B cell (primary cell): ENCODE measurements at regions not wholly inside any gene's neighbourhood (a gene's known extent, or its start where the extent isn't known, plus 50 kb on each side); places are given as distances from the start of the nearest gene placed in this dataset.

ENCODE experiments used
- ATAC-seq: fragments of 200-7000 bp; cut with Tn5 transposase; one replicate; pipeline ENCODE4 v1.10.0; 2021; ENCODE audit warnings: low read depth, mild to moderate bottlenecking, moderate number of reproducible peaks, moderate library complexity
- CTCF ChIA-PET: fragments of 350-600 bp; sonication (Branson Sonifier 250); formaldehyde crosslinking; loops from one replicate; lab custom pipeline; 2021; ENCODE audit warnings: antibody characterized with exemption, inconsistent platforms; lab: Charles Lee
- POLR2A ChIA-PET: fragments of 350-600 bp; sonication (Branson Sonifier 250); formaldehyde crosslinking; loops from one replicate; lab custom pipeline; 2021; ENCODE audit warnings: antibody characterized with exemption; lab: Charles Lee
- DNase-seq: peaks from one replicate; pipeline ENCODE4 v3.0.0; 2013
- H2AFZ ChIP-seq: 2 replicates; pipeline ENCODE4 v1.6.1; 2012; ENCODE audit warnings: mild to moderate bottlenecking, low read depth, low read length; ENCODE audit not compliant: insufficient read depth, poor library complexity, severe bottlenecking
- H3K27ac ChIP-seq, 2 donors: 1 replicate in 1 of 2; 2 replicates in 1 of 2; pipeline ENCODE4 v1.5.1; 2012 to 2013; ENCODE audit warnings: low read length in 2 of 2, mild to moderate bottlenecking in 2 of 2, moderate library complexity in 1 of 2
- H3K27me3 ChIP-seq, 4 experiments: fragments of 200-600 bp in 1 of 4; sonication (generic) in 1 of 4; replicated peaks in 1 of 4; 1 replicate in 2 of 4; 2 replicates in 2 of 4; pipeline versions ENCODE4 v1.6.1 to v1.7.0; 2013 to 2016; ENCODE audit warnings: low read length in 3 of 4, mild to moderate bottlenecking in 2 of 4, mixed read lengths in 1 of 4, moderate library complexity in 1 of 4; ENCODE audit not compliant: insufficient read depth in 4 of 4, control insufficient read depth in 3 of 4; ENCODE audit errors: control extremely low read depth in 1 of 4
- H3K36me3 ChIP-seq, 2 experiments: replicated peaks in 1 of 2; 1 replicate in 1 of 2; 2 replicates in 1 of 2; pipeline versions ENCODE4 v1.6.1 to v1.7.1; 2013; ENCODE audit warnings: low read length in 1 of 2; ENCODE audit not compliant: insufficient read depth in 2 of 2, control insufficient read depth in 1 of 2; ENCODE audit errors: control extremely low read depth in 1 of 2, extremely low read depth in 1 of 2
- H3K4me1 ChIP-seq, 2 donors: fragments of 200-600 bp in 1 of 2; sonication (generic) in 1 of 2; 1 replicate in 1 of 2; 2 replicates in 1 of 2; pipeline versions ENCODE4 v1.5.1 to v1.6.1; 2013 to 2017; ENCODE audit warnings: low read length in 2 of 2; ENCODE audit not compliant: control insufficient read depth in 2 of 2, insufficient read depth in 2 of 2
- H3K4me2 ChIP-seq: replicated peaks from 2 replicates; pipeline ENCODE3; 2012; ENCODE audit warnings: mild to moderate bottlenecking, low read depth, low read length; ENCODE audit not compliant: poor library complexity, severe bottlenecking
- H3K4me3 ChIP-seq, 5 experiments: fragments of 200-600 bp in 1 of 5; sonication (generic) in 1 of 5; 1 replicate in 3 of 5; 2 replicates in 2 of 5; pipeline versions ENCODE4 v1.5.1 to v1.7.0; 2011 to 2016; ENCODE audit warnings: low read length in 4 of 5, mild to moderate bottlenecking in 4 of 5, low read depth in 2 of 5, control low read depth in 1 of 5, moderate library complexity in 1 of 5; ENCODE audit not compliant: insufficient read depth in 1 of 5; ENCODE audit errors: control extremely low read depth in 1 of 5, extremely low read depth in 1 of 5
- H3K79me2 ChIP-seq: fragments of 200-600 bp; sonication (generic); one replicate; pipeline ENCODE4 v1.6.0; 2016; ENCODE audit warnings: low read length; ENCODE audit not compliant: control insufficient read depth, insufficient read depth
- H3K9ac ChIP-seq: fragments of 200-600 bp; sonication (generic); 2 replicates; pipeline ENCODE4 v1.6.1; 2017; ENCODE audit warnings: mild to moderate bottlenecking, low read length, moderate library complexity
- H3K9me3 ChIP-seq, 3 donors: one replicate each; pipeline versions ENCODE4 v1.6.1 to v1.7.1; 2013; ENCODE audit warnings: low read length in 2 of 3; ENCODE audit not compliant: control insufficient read depth in 2 of 3, insufficient read depth in 1 of 3; ENCODE audit errors: control extremely low read depth in 1 of 3
- H4K20me1 ChIP-seq: 2 replicates; pipeline ENCODE4 v1.6.0; 2012; ENCODE audit warnings: mild to moderate bottlenecking, low read length; ENCODE audit not compliant: insufficient read depth, control insufficient read depth, poor library complexity, severe bottlenecking
- H3K27ac Mint-ChIP-seq: one replicate; pipeline ENCODE4 v1.8.0; 2021; ENCODE audit warnings: mixed read lengths
- H3K27me3 Mint-ChIP-seq: one replicate; pipeline ENCODE4 v1.8.0; 2021; ENCODE audit warnings: mixed read lengths
- H3K4me1 Mint-ChIP-seq: one replicate; pipeline ENCODE4 v1.8.0; 2021; ENCODE audit warnings: mixed read lengths
- H3K4me3 Mint-ChIP-seq: one replicate; pipeline ENCODE4 v1.8.0; 2021; ENCODE audit warnings: mixed read lengths
- H3K9me3 Mint-ChIP-seq: one replicate; pipeline ENCODE4 v1.8.0; 2022; ENCODE audit warnings: mixed read lengths; ENCODE audit not compliant: insufficient read depth
- CTCF ChIP-seq: fragments of 200-600 bp; IDR thresholded peaks from one replicate; pipeline ENCODE4 v1.8.0; 2022; ENCODE audit warnings: antibody characterized with exemption, mild to moderate bottlenecking
- EZH2 ChIP-seq: IDR thresholded peaks from 2 replicates; pipeline ENCODE4 v1.6.1; 2012; ENCODE audit warnings: borderline replicate concordance, low read depth, mild to moderate bottlenecking, moderate library complexity, low read length; ENCODE audit not compliant: insufficient read depth, poor library complexity, severe bottlenecking
- WGBS: methylation state at CpG from one replicate; pipeline ENCODE4 v1.1.5; 2013; ENCODE audit warnings: missing lambda C conversion rate; ENCODE audit not compliant: insufficient coverage; 5-methylcytosine and 5-hydroxymethylcytosine counted together
- intact Hi-C: fragments of 100-400 bp; cut with micrococcal nuclease; formaldehyde crosslinking; loops from one replicate; pipeline ENCODE4 v1.10.0; 2022

DNA sequence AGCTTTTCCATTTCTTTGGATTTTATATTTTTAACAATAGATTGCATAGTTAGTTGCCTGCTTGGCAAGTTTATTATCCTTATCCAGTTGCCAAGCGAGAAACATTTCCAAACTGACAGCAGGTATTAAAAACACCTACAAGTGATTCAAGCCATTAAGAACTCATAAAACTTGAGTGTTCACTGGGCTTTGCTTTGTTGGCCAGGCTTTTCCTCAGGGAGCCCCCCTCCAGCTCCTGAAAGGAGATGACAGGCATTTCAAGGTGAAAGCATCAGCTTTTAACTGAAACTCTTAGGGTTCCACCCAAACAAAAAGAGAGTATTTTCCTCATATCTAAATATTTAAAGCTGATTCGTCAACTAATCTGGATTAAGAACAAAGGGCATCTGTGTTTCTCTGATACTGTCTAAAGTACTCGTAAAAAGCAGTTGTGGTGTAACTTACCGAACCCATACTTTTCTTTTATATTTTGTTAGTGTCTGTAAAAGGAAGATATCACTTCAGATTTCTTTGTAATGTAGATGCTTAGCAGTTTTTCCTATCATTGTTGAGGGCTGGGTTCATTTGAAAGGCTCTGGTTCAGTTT lies 363.4 kb downstream of the OTOL1 start:
- Histone ChIP-seq H4K20me1 (no peaks in the 10 kb centered on the region), H3K27ac (no peak overlapping the region), H3K4me2 (no peak overlapping the region), H3K4me1 (no peaks in the 10 kb centered on the region), H3K9me3 (no peaks in the 10 kb centered on the region), H3K79me2 (no peaks in the 10 kb centered on the region), H3K27me3 (no peaks in the 10 kb centered on the region), H2AFZ (no peak overlapping the region), H3K4me3 (no peak overlapping the region), H3K9ac (no peak overlapping the region), H3K36me3 (no peaks in the 10 kb centered on the region)
- no peak overlapping the region for H3K4me3 Mint-ChIP-seq
- CTCF ChIA-PET = no interaction called here
- H3K27ac Mint-ChIP-seq = no peak overlapping the region
- POLR2A ChIA-PET = no interaction called here
- no CpG with 5 or more reads among the region's 4 CpGs for WGBS
- no peaks in the 10 kb centered on the region for H3K4me1 Mint-ChIP-seq
- TF ChIP-seq CTCF = no peak
- no peak for TF ChIP-seq EZH2
- DNase-seq = no peak
- H3K27me3 Mint-ChIP-seq = no peaks in the 10 kb centered on the region
- intact Hi-C loops = no loop called here
- H3K9me3 Mint-ChIP-seq = no peaks in the 10 kb centered on the region
- no peak for ATAC-seq

DNA sequence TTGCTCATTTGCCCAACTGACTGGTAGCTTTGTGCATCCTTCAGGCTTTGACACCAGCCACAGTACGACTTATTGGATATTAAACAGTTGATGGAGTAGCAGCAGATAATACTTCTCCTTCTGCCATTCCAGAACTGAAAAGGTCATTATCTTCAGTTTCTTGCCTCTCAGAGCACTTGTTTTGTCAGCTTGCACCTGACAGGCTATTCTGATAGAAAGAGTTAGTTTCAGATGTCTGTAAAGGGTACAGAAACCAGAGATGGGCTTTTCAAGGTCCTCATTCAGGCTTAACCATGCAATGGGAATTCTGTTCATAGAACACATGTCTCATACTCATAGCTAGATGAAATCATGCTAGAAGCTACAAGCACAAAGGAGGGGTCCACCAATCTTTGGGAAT lies 367.2 kb downstream of the OTOL1 start:
- 80% methylated on average over 1 of the region's 1 CpG for WGBS
- Histone ChIP-seq H3K4me3 (no peak overlapping the region), H3K4me1 (no peaks in the 10 kb centered on the region), H3K27me3 (no peaks in the 10 kb centered on the region), H3K4me2 (no peak overlapping the region), H4K20me1 (no peaks in the 10 kb centered on the region), H3K9ac (no peak overlapping the region), H2AFZ (no peak overlapping the region), H3K79me2 (no peaks in the 10 kb centered on the region), H3K27ac (no peak overlapping the region), H3K36me3 (no peaks in the 10 kb centered on the region), H3K9me3 (no peaks in the 10 kb centered on the region)
- Mint-ChIP-seq H3K27ac (no peak overlapping the region), H3K9me3 (no peaks in the 10 kb centered on the region), H3K4me1 (no peaks in the 10 kb centered on the region), H3K27me3 (no peaks in the 10 kb centered on the region), H3K4me3 (no peak overlapping the region)
- DNase-seq (no peak), ATAC-seq (no peak)
- ChIA-PET POLR2A (no interaction called here), CTCF (no interaction called here)
- intact Hi-C loops = no loop called here
- TF ChIP-seq EZH2 = no peak
- no peak for TF ChIP-seq CTCF
